Mammary epithelial cell (primary cell): ENCODE measurements at regions not wholly inside any gene's neighbourhood (a gene's known extent, or its start where the extent isn't known, plus 50 kb on each side); places are given as distances from the start of the nearest gene placed in this dataset.

Source experiments
- EZH2 ChIP-seq: IDR thresholded peaks from 2 replicates; pipeline ENCODE4 v1.6.1; 2012; ENCODE audit warnings: low read length, inconsistent platforms, borderline replicate concordance
- TF ChIP-seq, protein P1 (sequence below), 2 donors: IDR thresholded peaks in 1 of 2; conservative IDR thresholded peaks in 1 of 2; 2 replicates each; pipeline ENCODE4 v1.5.1; 2011 to 2012; ENCODE audit warnings: inconsistent platforms in 2 of 2, low read length in 2 of 2, mild to moderate bottlenecking in 2 of 2, control low read depth in 1 of 2, low read depth in 1 of 2; ENCODE audit not compliant: insufficient read depth in 1 of 2; ENCODE audit errors: extremely low read depth in 1 of 2

DNA sequence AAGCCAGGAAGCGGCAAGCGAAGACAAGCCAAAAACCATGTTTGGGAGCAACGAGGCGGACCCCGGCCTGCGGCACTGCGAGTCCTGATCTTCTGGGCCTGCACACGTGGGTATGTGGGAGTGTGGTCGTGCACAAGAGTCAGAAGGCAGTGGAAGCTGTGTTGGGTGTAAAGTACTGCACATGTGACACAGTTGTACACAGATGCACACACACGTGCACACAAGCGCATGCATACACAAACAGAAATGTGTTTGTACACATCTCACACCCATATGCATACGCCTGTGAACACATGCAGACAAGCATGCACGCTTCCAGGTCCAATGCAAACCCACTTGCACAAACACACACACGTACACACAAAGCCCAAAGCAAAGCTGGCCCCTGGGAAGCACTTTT lies 52.6 kb upstream of the SLCO4A1 start:
- TF ChIP-seq, protein P1, sequence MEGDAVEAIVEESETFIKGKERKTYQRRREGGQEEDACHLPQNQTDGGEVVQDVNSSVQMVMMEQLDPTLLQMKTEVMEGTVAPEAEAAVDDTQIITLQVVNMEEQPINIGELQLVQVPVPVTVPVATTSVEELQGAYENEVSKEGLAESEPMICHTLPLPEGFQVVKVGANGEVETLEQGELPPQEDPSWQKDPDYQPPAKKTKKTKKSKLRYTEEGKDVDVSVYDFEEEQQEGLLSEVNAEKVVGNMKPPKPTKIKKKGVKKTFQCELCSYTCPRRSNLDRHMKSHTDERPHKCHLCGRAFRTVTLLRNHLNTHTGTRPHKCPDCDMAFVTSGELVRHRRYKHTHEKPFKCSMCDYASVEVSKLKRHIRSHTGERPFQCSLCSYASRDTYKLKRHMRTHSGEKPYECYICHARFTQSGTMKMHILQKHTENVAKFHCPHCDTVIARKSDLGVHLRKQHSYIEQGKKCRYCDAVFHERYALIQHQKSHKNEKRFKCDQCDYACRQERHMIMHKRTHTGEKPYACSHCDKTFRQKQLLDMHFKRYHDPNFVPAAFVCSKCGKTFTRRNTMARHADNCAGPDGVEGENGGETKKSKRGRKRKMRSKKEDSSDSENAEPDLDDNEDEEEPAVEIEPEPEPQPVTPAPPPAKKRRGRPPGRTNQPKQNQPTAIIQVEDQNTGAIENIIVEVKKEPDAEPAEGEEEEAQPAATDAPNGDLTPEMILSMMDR (conservative IDR thresholded peaks at IDR 0.05 in 1 of 2, IDR thresholded peaks at IDR 0.05 in 1 of 2; ENCODE audit: extremely low read depth in 1 of 2, insufficient read depth in 1 of 2, low read depth in 1 of 2, low read length in 2 of 2) = no peak
- TF ChIP-seq EZH2 = no peak
